Ascending aorta (tissue), 2 donors: ENCODE measurements at regions not wholly inside any gene's neighbourhood (a gene's known extent, or its start where the extent isn't known, plus 50 kb on each side); places are given as distances from the start of the nearest gene placed in this dataset.

ENCODE experiments used
- DNase-seq, 2 donors: peaks; one replicate each; pipeline ENCODE4 v3.0.0-alpha.2; 2019; ENCODE audit warnings: low spot score in 2 of 2
- H3K27ac ChIP-seq, 2 donors: fragments of 200-600 bp; sonication (generic); one replicate each; pipeline ENCODE4 v1.5.1; 2016 to 2017; ENCODE audit warnings: mild to moderate bottlenecking in 1 of 2
- H3K27me3 ChIP-seq: fragments of 200-600 bp; sonication (generic); one replicate; pipeline ENCODE4 v1.5.1; 2017
- H3K36me3 ChIP-seq, 2 donors: fragments of 200-600 bp; sonication (generic); one replicate each; pipeline ENCODE4 v1.5.1; 2016
- H3K4me1 ChIP-seq, 2 donors: fragments of 200-600 bp; sonication (generic); one replicate each; pipeline ENCODE4 v1.5.1; 2016 to 2017; ENCODE audit warnings: mild to moderate bottlenecking in 1 of 2
- H3K4me3 ChIP-seq, 2 donors: fragments of 200-600 bp; sonication (generic); one replicate each; pipeline ENCODE4 v1.5.1; 2016 to 2017; ENCODE audit warnings: mild to moderate bottlenecking in 1 of 2
- H3K9me3 ChIP-seq, 2 donors: fragments of 200-600 bp; sonication (generic); one replicate each; pipeline ENCODE4 v1.5.1; 2016
- CTCF ChIP-seq, 3 experiments: fragments of 200-600 bp in 2 of 3; fragments of 450-650 bp in 1 of 3; sonication (generic) in 2 of 3; IDR thresholded peaks; one replicate each; pipeline ENCODE4 v1.5.1; 2016 to 2019; ENCODE audit warnings: antibody characterized with exemption in 3 of 3, mild to moderate bottlenecking in 1 of 3, moderate library complexity in 1 of 3
- intact Hi-C: fragments of 100-400 bp; cut with DNase I; formaldehyde crosslinking; loops from one replicate; pipeline ENCODE4 v1.15.1; 2023

DNA sequence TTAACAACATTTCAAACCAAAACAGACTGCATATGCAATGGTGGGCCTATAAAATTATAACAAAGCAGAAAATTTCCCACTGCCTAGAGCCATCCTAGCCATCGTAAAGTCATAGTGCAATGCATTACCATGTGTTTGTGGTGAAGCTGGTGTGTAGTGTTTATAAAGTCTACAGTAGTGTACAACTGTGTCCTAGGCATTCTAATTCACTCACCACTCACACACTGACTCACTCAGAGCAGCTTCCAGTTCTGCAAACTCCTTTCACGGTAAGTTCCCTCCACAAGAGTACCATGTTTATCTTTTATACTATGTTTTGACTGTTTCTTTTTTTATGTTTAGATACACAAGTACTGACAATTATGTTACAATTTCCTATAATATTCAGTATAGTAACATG, 1104.1 kb upstream of the PHF14 start:
- Histone ChIP-seq H3K4me3 (no peak overlapping the region), H3K4me1 (no peaks in the 10 kb centered on the region), H3K36me3 (no peaks in the 10 kb centered on the region), H3K27me3 (no peaks in the 10 kb centered on the region), H3K9me3 (no peaks in the 10 kb centered on the region), H3K27ac (no peak overlapping the region)
- intact Hi-C loops = no loop called here
- no peak for DNase-seq
- TF ChIP-seq CTCF (IDR thresholded peaks at IDR 0.05) = no peak

GRCh38 chr7:9870674-9871073, 1103.0 kb upstream of the PHF14 start:
- Histone ChIP-seq H3K4me3 (no peak overlapping the region), H3K27ac (no peak overlapping the region), H3K36me3 (no peaks in the 10 kb centered on the region), H3K4me1 (no peaks in the 10 kb centered on the region), H3K9me3 (no peaks in the 10 kb centered on the region), H3K27me3 (no peaks in the 10 kb centered on the region)
- no peak for DNase-seq
- intact Hi-C loops = no loop called here
- TF ChIP-seq CTCF (IDR thresholded peaks at IDR 0.05) = no peak

GRCh38 chr7:9874182-9874581, 1099.5 kb upstream of the PHF14 start:
- H3K4me3 ChIP-seq = no peak overlapping the region
- H3K27ac ChIP-seq = no peak overlapping the region
- TF ChIP-seq CTCF (IDR thresholded peaks at IDR 0.05) = no peak
- no peaks in the 10 kb centered on the region for H3K36me3 ChIP-seq
- intact Hi-C loops = no loop called here
- no peaks in the 10 kb centered on the region for H3K4me1 ChIP-seq
- DNase-seq = no peak
- no peaks in the 10 kb centered on the region for H3K27me3 ChIP-seq
- H3K9me3 ChIP-seq = no peaks in the 10 kb centered on the region

DNA sequence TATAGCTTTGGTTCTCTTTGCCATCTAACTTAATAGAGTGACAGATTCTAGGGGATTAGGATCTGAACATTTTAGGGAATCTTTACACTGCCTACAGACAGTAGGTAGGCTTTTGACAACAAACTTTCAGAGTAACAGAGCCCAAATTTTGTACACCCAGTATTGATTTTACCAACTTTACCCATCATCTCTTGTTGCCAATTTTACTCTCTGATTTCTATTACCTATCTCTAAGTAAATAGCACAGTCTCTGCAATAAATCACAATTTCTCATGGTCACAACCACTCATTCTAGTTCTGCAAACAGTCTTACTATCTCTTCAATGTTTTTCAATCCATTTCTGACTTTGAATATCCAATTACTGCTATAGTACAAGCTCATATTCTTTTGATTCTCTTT, 1097.6 kb upstream of the PHF14 start:
- DNase-seq = no peak
- Histone ChIP-seq H3K4me1 (no peaks in the 10 kb centered on the region), H3K9me3 (no peaks in the 10 kb centered on the region), H3K36me3 (no peaks in the 10 kb centered on the region), H3K4me3 (no peak overlapping the region), H3K27me3 (no peaks in the 10 kb centered on the region), H3K27ac (no peak overlapping the region)
- TF ChIP-seq CTCF (IDR thresholded peaks at IDR 0.05) = no peak
- intact Hi-C loops = no loop called here

DNA sequence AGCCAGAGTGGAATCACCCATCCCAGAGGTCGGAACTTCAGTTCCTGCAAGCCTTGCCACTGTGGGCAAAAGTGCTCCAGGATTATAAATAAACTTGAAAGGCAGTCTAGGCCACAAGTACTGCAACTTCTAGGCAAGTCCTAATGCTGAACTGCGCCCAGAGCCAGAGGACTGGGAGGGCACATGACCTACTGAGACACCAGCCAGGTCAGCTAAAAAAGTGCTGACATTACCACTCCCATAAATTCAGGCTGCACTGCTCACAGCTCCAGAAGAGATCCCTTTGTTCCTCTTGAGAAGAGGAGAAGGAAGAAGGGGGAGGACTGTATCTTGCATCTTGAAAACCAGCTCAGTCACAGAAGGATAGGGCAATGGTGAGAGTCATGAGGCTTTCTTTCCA, 1084.1 kb upstream of the PHF14 start:
- H3K27me3 ChIP-seq = no peaks in the 10 kb centered on the region
- no peaks in the 10 kb centered on the region for H3K9me3 ChIP-seq
- H3K4me1 ChIP-seq = no peaks in the 10 kb centered on the region
- H3K4me3 ChIP-seq = no peak overlapping the region
- TF ChIP-seq CTCF (IDR thresholded peaks at IDR 0.05) = no peak
- no peak for DNase-seq
- H3K27ac ChIP-seq = no peak overlapping the region
- no peaks in the 10 kb centered on the region for H3K36me3 ChIP-seq
- intact Hi-C loops = no loop called here

GRCh38 chr7:9890092-9890491, 1083.6 kb upstream of the PHF14 start:
- intact Hi-C loops = no loop called here
- H3K9me3 ChIP-seq = no peaks in the 10 kb centered on the region
- no peak overlapping the region for H3K4me3 ChIP-seq
- H3K27ac ChIP-seq = no peak overlapping the region
- no peaks in the 10 kb centered on the region for H3K4me1 ChIP-seq
- no peak for DNase-seq
- H3K27me3 ChIP-seq = no peaks in the 10 kb centered on the region
- H3K36me3 ChIP-seq = no peaks in the 10 kb centered on the region
- TF ChIP-seq CTCF (IDR thresholded peaks at IDR 0.05) = no peak
